Brain pericyte (primary cell): ENCODE measurements at regions not wholly inside any gene's neighbourhood (a gene's known extent, or its start where the extent isn't known, plus 50 kb on each side); places are given as distances from the start of the nearest gene placed in this dataset.

Experiments used
- DNase-seq: peaks from one replicate; pipeline ENCODE4 v3.0.0-alpha.2; 2012; ENCODE audit warnings: low read depth, low spot score

GRCh38 chr20:11281240-11281639 is 607.4 kb upstream of the JAG1 start:
- DNase-seq = no peak

GRCh38 chr20:11281768-11282167 is 608.0 kb upstream of the JAG1 start:
- no peak for DNase-seq

GRCh38 chr20:11287126-11287525 is 613.3 kb upstream of the JAG1 start:
- no peak for DNase-seq

GRCh38 chr20:11296221-11296620 is 621.5 kb upstream of the BTBD3 start:
- no peak for DNase-seq

GRCh38 chr20:11296951-11297350 is 620.7 kb upstream of the BTBD3 start:
- no peak for DNase-seq

DNA sequence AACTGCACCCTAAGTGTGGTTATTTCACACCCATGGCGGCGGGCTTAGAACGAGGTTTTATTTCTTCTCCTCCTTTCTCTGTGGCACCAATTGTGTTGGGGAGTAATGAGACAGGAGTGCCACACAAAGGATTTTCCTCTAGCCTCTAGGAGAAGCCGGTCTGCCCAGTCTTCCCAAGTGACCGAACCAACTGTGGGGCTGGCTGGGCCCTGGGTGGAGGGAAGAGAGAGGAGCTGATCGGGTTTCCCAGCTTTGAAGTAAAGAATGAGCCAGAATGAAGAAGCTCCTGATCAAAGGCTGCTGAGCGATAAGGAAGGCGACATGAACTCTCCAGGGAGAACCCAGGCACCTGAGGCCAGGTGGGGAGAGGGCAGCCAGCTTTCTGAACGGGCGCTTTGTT is 616.0 kb upstream of the BTBD3 start:
- no peak for DNase-seq

DNA sequence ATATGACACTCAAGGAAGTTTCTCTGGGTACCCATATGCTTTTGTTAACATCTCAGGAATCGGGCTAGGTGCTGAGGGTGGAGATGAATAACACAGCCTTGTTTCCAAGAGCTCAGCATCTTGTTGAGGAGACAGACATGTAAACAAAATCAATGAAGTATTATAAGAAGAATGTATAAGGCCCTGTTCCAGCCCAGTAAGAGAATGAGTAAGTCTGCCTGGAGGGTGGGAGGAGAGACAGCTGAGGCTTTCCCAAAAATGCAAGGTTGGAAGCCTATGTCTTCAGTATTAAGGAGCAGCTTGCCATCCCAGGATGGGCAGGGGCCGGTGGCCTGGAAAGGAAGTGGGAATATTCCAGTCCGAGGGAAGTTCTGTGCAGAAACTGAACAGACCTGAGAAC is 615.3 kb upstream of the BTBD3 start:
- no peak for DNase-seq

GRCh38 chr20:11304795-11305194 is 612.9 kb upstream of the BTBD3 start:
- no peak for DNase-seq

- no peak for DNase-seq
Measured at GRCh38 chr20:11305406-11305805, 612.3 kb upstream of the BTBD3 start.

DNA sequence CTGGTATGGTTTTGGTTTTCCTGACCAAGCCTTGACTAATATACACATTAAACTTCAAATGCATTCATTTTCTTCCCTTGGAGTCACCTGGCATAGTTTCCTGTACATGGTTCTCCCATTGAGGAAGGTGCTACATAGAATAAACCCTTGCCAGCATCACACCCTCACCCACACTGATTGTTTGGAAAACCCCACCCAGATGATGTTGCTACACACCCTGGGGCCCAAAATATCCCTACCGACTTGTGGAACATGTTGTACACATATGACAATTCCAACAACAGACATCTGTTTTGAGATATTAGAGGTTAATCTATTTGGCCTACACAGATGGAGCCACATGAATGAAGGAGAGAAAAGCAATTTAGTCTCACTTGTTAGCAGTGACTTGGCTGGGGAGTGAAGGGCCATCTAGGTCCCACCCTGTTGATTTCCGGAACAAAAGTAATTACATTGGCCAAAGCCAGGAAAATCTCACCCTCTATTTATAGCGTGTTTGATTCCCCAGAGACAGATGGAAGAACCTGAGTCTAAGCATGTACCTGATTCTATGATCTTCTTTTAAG is 606.0 kb upstream of the BTBD3 start:
- DNase-seq = no peak

- DNase-seq = no peak
Measured at GRCh38 chr20:11315525-11315924, 602.2 kb upstream of the BTBD3 start.

- no peak for DNase-seq
Measured at GRCh38 chr20:11316244-11316643, 601.4 kb upstream of the BTBD3 start.

DNA sequence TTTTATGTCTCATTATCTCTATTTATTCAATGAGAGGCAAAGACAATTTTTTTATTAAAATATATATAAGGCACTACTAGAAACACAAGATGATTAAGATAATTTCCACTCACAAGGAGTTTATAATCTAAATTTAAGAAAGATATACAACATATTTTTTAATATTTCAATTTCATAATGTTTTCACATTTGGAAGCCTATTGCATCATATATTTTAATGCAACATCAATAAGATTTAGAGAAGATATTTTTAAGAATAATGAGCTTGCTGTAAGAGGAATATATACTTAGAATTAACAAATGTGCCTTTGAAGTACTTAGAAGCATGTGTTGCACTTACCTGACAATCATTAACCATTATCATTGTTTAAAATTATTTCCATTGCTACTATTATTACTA is 597.7 kb upstream of the BTBD3 start:
- DNase-seq = no peak

- no peak for DNase-seq
Measured at GRCh38 chr20:11323816-11324215, 593.9 kb upstream of the BTBD3 start.

DNA sequence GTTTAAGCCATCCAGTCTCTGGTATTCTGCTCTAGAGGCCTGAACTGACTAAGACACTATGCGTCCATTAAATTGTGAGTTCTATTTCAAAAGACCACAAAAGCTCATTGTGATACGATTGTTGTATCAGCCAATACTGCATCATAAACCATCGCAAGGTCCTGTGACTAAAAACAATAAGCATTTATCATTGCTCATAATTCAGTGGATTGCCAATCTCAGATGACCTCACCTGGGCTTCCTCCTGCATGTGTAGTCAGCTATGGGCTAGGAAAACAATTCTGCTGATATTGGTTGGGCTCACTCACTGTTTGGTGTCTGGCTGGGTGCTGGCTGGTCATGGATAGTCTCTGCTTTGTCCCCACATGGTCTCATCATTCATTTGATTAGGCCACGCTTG is 592.7 kb upstream of the BTBD3 start:
- no peak for DNase-seq

GRCh38 chr20:11328839-11329238 is 588.9 kb upstream of the BTBD3 start:
- DNase-seq = no peak

GRCh38 chr20:11329271-11329670 is 588.4 kb upstream of the BTBD3 start:
- no peak for DNase-seq

GRCh38 chr20:11331096-11331495 is 586.6 kb upstream of the BTBD3 start:
- no peak for DNase-seq

DNA sequence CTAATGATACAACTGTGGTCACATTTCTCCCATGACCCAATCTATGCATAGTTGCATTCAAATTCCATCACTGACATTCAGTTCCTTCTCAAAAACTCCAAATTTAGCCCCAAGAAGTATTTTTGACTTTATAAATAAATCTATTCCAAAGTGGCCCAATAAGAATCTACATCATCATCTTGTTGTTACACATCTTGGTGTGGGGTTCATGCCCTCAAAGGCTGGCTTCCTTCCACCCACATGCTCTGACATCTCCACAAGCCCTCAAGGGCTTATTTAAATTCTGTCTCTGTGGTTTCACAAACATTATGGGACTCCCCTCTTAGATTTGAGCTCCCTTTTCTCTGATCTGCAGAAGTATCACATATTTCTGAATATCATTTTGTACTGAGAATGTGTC is 585.3 kb upstream of the BTBD3 start:
- DNase-seq = no peak

- DNase-seq = no peak
Measured at GRCh38 chr20:11333634-11334033, 584.1 kb upstream of the BTBD3 start.

- DNase-seq = peak; percentile 20
Measured at GRCh38 chr20:11337361-11338130, 580.1 kb upstream of the BTBD3 start.

GRCh38 chr20:11338496-11339306 is 579.0 kb upstream of the BTBD3 start:
- no peak for DNase-seq

GRCh38 chr20:11344939-11345338 is 572.8 kb upstream of the BTBD3 start:
- DNase-seq = no peak
